HG02623 (cell line): ENCODE measurements at regions not wholly inside any gene's neighbourhood (a gene's known extent, or its start where the extent isn't known, plus 50 kb on each side); places are given as distances from the start of the nearest gene placed in this dataset.
A peak's percentile ranks its signal among the peaks of the same experiment; 100 is the strongest.

Source experiments
- ATAC-seq: cut with Tn5 transposase; IDR thresholded peaks from one replicate; pipeline ENCODE4 v1.9.1; 2021; ENCODE audit warnings: moderate library complexity; ENCODE audit not compliant: unreplicated experiment

GRCh38 chr2:151037434-151037833 is 224.2 kb downstream of the RBM43 start:
- ATAC-seq, result no peak

DNA sequence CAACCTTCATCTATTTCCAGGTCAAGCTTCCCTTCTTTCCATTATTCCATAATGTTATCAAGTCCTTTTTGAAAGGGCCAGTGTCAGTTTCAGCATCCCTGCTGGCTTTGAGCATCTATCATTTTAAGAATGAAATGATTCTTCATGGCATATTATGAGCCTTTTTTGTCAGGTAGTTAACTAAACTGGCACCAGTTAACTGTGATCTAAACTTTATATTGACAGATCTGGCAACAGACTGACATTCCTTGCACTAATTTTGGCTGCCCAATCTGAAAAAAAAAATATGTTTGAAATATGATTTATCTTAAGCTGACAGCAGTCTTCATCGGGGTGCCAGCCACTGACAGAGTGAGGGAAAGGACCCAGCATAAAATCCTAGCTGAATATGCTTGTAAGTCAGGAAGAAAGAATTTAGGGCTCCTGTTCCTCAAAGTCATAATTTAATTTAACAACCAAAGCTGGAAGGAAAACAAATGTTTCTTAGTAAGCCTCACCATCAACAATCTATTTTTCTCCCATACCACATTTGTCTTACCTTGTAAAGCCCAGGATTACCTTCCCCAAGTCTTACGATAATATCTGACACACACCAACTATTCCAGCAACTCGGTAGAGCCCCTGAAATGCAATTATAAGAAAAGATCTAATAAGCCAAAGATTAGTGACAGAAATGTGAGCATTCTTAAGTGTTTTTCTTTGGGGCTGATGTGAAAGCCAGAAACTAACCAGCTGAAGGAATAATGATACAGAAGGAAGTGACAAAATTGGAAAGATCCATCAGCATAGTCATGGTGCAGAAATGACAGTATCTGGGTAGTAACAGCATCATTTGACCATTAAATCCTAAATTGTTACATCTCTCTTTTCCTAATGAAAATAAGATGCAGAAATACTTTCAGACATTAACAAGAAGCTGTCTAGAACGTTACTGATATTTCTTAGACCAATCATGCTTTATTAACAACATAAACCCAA is 228.1 kb downstream of the RBM43 start:
- no peak for ATAC-seq

GRCh38 chr2:151032741-151033191 is 228.9 kb downstream of the RBM43 start:
- no peak for ATAC-seq

GRCh38 chr2:151030663-151031230 is 230.9 kb downstream of the RBM43 start:
- no peak for ATAC-seq

- ATAC-seq, result no peak
These were observed 232.1 kb downstream of the RBM43 start for GRCh38 chr2:151029406-151030157.

DNA sequence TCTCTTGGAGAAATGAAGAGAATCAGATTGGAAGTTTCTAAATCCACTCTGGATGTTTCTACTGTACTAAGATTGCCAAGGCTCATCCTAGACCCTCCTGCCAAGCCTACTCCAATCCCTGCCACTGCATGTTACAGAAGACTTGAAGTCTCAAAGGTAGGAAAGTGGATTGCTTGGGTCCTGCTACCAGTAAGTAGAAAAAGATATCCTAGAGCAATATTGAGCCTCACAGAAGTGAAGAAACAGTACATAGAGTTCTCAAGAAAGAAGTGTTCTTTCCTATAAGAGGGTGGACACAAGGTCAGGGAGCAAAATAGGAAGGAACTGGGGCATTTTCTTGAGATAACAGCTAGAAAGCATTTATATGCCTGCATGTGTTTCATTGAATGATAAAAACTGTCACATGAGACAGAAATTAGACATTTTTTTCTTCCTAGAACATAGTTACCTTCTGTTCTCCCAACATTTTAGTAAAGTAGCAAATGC is 232.9 kb downstream of the RBM43 start:
- ATAC-seq, result no peak

DNA sequence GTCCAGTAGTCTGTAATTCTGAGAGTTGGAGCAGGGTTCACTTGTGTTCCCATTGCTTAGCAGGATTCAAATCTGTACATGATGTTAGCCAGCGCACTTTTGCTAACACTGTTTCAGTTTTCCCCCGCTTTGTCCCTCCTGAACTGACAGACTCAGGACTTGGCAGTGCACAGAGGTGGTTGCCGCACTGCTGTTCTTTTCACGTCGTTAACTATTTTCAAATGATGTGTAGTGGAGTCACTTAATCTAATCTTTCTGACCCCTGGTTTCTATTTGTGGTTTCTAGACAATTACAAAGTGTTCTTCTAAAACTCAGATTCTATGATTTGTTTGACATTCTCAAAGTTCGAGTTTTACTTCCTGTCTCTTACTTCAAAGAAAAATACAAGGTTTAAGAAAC is 234.5 kb downstream of the RBM43 start:
- no peak for ATAC-seq

DNA sequence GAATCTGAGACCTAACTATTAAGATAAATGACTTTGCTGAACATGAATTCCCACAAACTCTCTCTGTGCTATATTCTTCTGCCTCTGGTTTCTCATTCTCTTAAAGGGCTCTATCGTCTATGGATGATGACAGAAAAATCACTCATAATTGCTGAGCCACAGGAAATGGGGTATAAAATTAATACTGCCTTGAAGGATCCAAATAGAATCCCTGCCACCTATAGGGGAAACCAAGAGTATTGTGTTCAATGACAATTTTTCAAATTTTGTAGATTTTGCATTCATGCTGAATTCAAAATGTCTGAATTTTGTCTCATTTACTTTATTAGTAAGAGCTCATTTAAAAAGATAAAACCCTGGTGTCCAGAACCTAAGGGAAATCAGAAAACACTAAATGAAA is 235.8 kb downstream of the RBM43 start:
- ATAC-seq, result no peak

DNA sequence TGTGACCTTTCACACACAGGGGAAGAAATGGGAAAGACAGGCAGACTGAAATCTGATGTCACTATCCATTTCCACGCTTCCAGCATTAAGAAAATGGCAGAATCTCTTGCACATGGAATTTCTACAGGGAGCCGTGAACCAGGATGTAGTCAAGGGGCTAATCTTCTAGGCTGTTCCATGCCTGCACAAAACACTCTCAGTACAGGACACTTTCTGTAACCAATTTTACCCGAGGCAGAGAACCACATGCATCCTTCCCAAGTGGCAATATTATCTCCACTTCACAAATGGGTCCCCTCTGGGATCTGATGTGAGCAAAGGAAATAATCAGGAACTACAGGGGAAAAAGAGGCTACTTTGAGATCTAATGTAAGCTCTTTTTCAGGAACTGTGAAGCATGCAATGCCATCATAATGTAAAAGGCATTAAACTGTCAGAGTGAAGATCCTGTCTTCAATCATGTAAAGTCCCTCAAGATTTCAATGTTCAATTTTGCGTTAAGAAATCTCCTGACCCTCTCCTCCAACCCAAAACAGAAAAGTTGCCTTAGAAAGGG is 236.9 kb downstream of the RBM43 start:
- no peak for ATAC-seq

GRCh38 chr2:151021747-151022452 is 239.8 kb downstream of the RBM43 start:
- no peak for ATAC-seq

- peak; percentile 87 for ATAC-seq
These were observed 241.3 kb downstream of the RBM43 start for GRCh38 chr2:151020411-151020810.

DNA sequence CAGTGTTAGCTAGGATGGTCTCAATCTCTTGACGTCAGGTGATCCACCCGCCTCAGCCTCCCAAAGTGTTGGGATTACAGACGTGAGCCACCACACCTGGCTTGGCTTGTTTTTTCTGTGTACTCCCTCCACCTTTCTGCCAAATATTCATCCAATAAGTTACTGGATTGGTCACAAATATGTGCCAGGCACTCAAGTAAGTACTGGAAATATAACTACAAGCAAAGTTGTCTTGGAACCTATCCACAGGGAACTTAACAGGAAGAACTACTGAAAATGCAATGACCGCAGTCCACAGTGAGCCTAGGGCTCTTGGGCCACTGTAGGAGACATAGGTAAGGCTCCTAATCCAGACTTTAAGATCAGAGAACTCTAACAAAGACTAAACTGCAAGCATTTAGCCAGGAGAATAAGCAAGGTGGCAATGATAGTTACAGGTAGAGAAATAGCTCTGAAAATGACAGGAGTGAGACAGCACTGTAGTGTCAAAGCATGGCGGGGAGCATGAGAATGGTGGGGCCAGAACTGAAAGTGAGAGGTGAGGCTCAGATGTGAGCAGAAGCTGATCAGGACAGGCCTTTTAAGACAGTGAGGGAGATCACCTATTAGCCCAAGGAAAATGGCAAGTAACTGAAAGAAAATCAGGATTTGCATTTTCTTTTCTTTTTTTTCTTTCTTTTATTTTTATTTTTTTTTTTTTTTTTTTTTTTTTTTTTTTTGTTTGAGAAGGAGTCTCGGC is 252.1 kb downstream of the RBM43 start:
- ATAC-seq, result no peak

DNA sequence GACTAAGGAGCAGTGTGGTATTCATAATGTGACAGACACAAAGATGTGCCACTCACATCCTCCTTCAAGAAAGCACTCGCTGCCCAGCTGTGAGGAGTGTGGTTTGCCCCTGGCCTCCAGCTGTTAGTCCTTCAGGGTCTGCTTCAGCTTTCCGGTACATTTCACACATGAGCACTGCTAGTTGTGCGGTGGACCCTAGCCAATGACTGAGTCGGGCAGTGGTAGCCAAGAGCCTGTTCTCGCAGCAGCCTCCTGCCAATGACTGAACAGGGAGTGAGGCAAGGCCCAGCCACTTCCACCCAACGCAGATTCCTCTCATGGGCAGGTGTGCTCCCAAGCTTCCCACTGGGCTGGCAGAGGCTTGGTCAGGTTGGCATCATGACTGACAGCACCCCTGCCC is 254.3 kb downstream of the RBM43 start:
- no peak for ATAC-seq

DNA sequence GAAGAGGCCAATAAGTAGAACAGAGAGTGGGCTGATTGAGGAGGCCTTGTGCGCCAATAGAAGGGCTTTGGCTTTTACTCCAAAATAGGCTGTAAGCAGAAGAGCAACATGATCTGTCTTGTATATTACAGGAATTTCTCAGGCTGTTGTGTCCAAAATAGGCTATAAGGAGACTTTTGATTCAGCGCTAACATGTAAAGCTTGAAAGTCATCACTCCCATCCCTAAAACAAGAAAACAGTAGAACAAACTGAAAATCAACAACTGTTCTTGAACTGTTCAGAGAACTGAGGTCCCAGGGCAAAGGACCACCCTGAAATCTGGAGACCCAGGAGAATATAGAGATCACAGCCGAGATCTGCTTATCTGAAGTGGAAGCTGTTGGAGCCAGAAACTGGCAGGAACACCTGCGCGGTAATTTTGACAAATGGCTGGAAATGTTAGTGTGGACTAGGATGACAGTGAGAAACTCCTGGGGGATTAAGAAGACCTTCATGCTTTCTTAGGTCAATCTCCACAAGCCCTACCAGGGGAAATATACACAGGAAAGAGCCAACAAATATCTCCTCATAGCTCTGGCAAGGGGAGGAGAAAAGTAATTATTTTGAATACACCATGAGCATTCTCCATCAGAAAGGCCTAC is 258.6 kb downstream of the RBM43 start:
- no peak for ATAC-seq

DNA sequence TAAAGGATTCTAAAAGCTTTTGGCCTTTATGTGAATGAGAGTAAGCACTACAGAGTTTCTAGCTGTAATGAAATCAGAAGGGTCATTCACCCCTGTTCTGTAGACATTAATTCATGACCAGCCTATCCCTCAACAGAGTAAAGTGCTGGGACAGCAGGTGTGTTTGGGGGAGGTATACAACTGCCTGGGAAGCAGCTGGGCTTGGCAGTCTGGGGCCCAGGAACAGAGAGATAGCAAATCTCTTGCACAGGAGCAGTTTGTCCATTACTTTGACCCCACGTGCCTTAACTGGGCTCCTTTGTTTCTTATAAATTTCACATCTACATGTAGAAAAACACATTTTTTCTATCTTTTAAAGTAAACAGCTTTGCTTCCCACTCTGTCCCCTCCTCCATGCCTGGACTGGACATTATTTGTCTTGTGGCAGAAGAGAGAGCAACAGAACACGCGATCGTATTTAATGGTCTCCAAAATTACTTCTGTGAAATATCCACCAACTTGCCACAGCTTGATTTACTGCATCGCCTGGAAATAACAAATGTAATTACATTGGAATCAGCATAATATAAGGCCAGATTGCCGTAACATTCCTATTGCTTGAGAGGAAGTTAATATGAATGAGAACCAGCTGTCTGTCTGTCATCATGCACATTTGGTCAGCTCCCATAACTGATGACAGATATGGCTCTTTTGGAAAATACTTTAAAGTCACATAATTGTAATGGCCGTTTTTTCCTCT is 263.8 kb downstream of the RBM43 start:
- ATAC-seq, result no peak

GRCh38 chr2:150997066-150997465 is 264.6 kb downstream of the RBM43 start:
- no peak for ATAC-seq

- ATAC-seq, result no peak
These were observed 267.6 kb downstream of the RBM43 start for GRCh38 chr2:150994076-150994475.

DNA sequence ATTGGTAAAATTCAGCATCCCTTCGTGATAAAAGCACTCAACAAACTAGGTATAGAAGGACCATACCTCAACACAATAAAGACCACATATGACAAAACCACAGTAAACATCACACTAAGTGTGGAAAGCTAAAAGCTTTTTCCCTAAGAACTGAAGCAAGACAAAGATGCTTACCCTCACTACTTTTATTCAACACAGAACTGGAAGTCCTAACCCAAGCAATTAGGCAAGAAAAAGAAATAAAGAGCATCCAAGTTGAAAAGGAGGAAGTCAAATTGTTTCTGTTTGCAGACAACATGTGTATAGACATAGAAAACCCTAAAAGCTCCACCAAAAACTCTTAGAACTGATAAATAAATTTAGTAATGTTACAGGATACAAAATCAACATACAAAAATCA is 271.7 kb downstream of the RBM43 start:
- no peak for ATAC-seq

DNA sequence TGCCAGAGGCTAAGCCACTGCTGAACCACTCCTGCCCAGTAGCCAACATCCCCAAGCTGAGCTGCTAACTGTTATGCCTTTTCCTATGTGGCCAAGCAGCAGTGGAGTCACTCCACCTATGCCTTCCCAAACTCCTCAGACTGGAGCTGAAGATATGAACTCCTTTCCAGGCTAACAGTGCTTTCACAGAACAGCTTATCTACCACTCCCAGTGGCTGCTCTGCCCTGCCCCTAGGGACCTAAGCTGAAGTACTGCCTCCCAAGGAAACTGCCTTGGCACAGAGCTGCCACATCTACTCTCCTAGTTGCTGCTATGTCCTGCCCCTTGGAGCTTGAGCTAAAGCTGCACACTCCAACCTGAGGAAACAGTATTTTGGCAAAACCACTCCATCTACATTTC is 275.9 kb downstream of the RBM43 start:
- ATAC-seq, result no peak
